GM21528 (cell line): ENCODE measurements at regions not wholly inside any gene's neighbourhood (a gene's known extent, or its start where the extent isn't known, plus 50 kb on each side); places are given as distances from the start of the nearest gene placed in this dataset.
"Not testable (repeated sequence)": the region's sequence is repeated elsewhere in the genome, so short reads cannot be mapped to it uniquely, and the experiment has no call there.

Experiments
- ATAC-seq: cut with Tn5 transposase; IDR thresholded peaks from one replicate; pipeline ENCODE4 v1.9.1; 2021; ENCODE audit warnings: mild to moderate bottlenecking, moderate library complexity; ENCODE audit not compliant: unreplicated experiment, low FRiP score

- ATAC-seq = no peak
These were observed 326.9 kb upstream of the SFSWAP start for GRCh38 chr12:131383741-131384543.

GRCh38 chr12:131384544-131384855 is 326.4 kb upstream of the SFSWAP start:
- ATAC-seq = no peak

- ATAC-seq = no peak
These were observed 325.4 kb upstream of the SFSWAP start for GRCh38 chr12:131385313-131386166.

- ATAC-seq = no peak
These were observed 324.7 kb upstream of the SFSWAP start for GRCh38 chr12:131386167-131386521.

GRCh38 chr12:131386781-131387180 is 324.1 kb upstream of the SFSWAP start:
- no peak for ATAC-seq

- ATAC-seq = no peak
These were observed 323.4 kb upstream of the SFSWAP start for GRCh38 chr12:131387281-131388163.

- ATAC-seq = not testable (repeated sequence)
These were observed 322.5 kb upstream of the SFSWAP start for GRCh38 chr12:131388164-131389053.

- no peak for ATAC-seq
These were observed 321.6 kb upstream of the SFSWAP start for GRCh38 chr12:131389054-131390013.

GRCh38 chr12:131390412-131391334 is 320.2 kb upstream of the SFSWAP start:
- ATAC-seq = no peak

- ATAC-seq = no peak
These were observed 319.5 kb upstream of the SFSWAP start for GRCh38 chr12:131391399-131391798.

GRCh38 chr12:131394752-131395151 is 316.1 kb upstream of the SFSWAP start:
- not testable (repeated sequence) for ATAC-seq

- ATAC-seq = not testable (repeated sequence)
These were observed 315.6 kb upstream of the SFSWAP start for GRCh38 chr12:131395209-131395684.

- no peak for ATAC-seq
These were observed 314.8 kb upstream of the SFSWAP start for GRCh38 chr12:131395971-131396573.

- no peak for ATAC-seq
These were observed 313.3 kb upstream of the SFSWAP start for GRCh38 chr12:131397493-131398181.

- no peak for ATAC-seq
These were observed 311.9 kb upstream of the SFSWAP start for GRCh38 chr12:131399000-131399399.

- not testable (repeated sequence) for ATAC-seq
These were observed 310.1 kb upstream of the SFSWAP start for GRCh38 chr12:131400668-131401294.
